CD1c-positive myeloid dendritic cell (primary cell): ENCODE measurements at regions not wholly inside any gene's neighbourhood (a gene's known extent, or its start where the extent isn't known, plus 50 kb on each side); places are given as distances from the start of the nearest gene placed in this dataset.
"Not testable (repeated sequence)": the region's sequence is repeated elsewhere in the genome, so short reads cannot be mapped to it uniquely, and the experiment has no call there.

Experiments used
- DNase-seq: peaks from one replicate; pipeline ENCODE4 v3.0.0-alpha.2; 2016; ENCODE audit errors: extremely low spot score

- peak; percentile 76 for DNase-seq
Measured at GRCh38 chr7:25069900-25070443, 55.1 kb downstream of the CYCS start.

GRCh38 chr7:25068502-25069213 lies 56.4 kb downstream of the CYCS start:
- no peak for DNase-seq

GRCh38 chr7:25067726-25068501 lies 57.1 kb downstream of the CYCS start:
- DNase-seq, result no peak

- no peak for DNase-seq
Measured at GRCh38 chr7:25066253-25066652, 58.8 kb downstream of the CYCS start.

- DNase-seq, result no peak
Measured at GRCh38 chr7:25062380-25062779, 62.7 kb downstream of the CYCS start.

- no peak for DNase-seq
Measured at GRCh38 chr7:25060487-25061055, 64.5 kb downstream of the CYCS start.

GRCh38 chr7:25059576-25059975 lies 65.5 kb downstream of the CYCS start:
- DNase-seq, result no peak

GRCh38 chr7:25056368-25056767 lies 68.7 kb downstream of the CYCS start:
- DNase-seq, result no peak

GRCh38 chr7:25055520-25056220 lies 69.4 kb downstream of the CYCS start:
- DNase-seq, result no peak

- no peak for DNase-seq
Measured at GRCh38 chr7:25054819-25055519, 70.1 kb downstream of the CYCS start.

- DNase-seq, result no peak
Measured at GRCh38 chr7:25050223-25050622, 70.2 kb upstream of the OSBPL3 start.

GRCh38 chr7:25048444-25048834 lies 68.5 kb upstream of the OSBPL3 start:
- no peak for DNase-seq

GRCh38 chr7:25047571-25048443 lies 67.8 kb upstream of the OSBPL3 start:
- DNase-seq, result not testable (repeated sequence)

GRCh38 chr7:25037325-25037724 lies 57.3 kb upstream of the OSBPL3 start:
- DNase-seq, result no peak

GRCh38 chr7:25035274-25035673 lies 55.3 kb upstream of the OSBPL3 start:
- no peak for DNase-seq

GRCh38 chr7:25034136-25034535 lies 54.2 kb upstream of the OSBPL3 start:
- DNase-seq, result no peak

- no peak for DNase-seq
Measured at GRCh38 chr7:25032774-25033743, 53.1 kb upstream of the OSBPL3 start.

GRCh38 chr7:25031432-25031831 lies 51.5 kb upstream of the OSBPL3 start:
- DNase-seq, result no peak

GRCh38 chr7:25031007-25031406 lies 51.0 kb upstream of the OSBPL3 start:
- no peak for DNase-seq
